IMR-90 (cell line): ENCODE measurements at regions not wholly inside any gene's neighbourhood (a gene's known extent, or its start where the extent isn't known, plus 50 kb on each side); places are given as distances from the start of the nearest gene placed in this dataset.

Source experiments
- ATAC-seq: fragments of 200-7000 bp; cut with Tn5 transposase; 2 replicates; pipeline ENCODE4 v1.9.1; 2020; ENCODE audit warnings: low read depth, mild to moderate bottlenecking, moderate library complexity
- BruUV-seq: library from RNA; stranded (reverse); fragments of 400-500 nt; replicated peaks from 2 replicates; lab custom pipeline; 2021; lab: Mats Ljungman, UMichigan
- CTCF ChIA-PET: fragments of 300-600 bp; formaldehyde crosslinking; extraction: SDS; loops from one replicate; lab custom pipeline; 2021; ENCODE audit warnings: antibody characterized with exemption; lab: Yijun Ruan, JAX
- POLR2A ChIA-PET: fragments of 300-600 bp; sonication (Branson Sonifier 250); formaldehyde crosslinking; loops from one replicate; lab custom pipeline; 2022; ENCODE audit warnings: antibody characterized with exemption; ENCODE audit not compliant: unreplicated experiment; lab: Charles Lee
- DNase-seq: peaks from one replicate; pipeline ENCODE4 v3.0.0; 2013
- H2AFZ ChIP-seq: replicated peaks from 2 replicates; pipeline ENCODE3; 2013; ENCODE audit warnings: low read length, mild to moderate bottlenecking; ENCODE audit not compliant: poor library complexity
- H2AK5ac ChIP-seq: 2 replicates; pipeline ENCODE4 v1.6.1; 2013; ENCODE audit warnings: low read depth, low read length, inconsistent platforms
- H2AK9ac ChIP-seq: replicated peaks from 2 replicates; pipeline ENCODE3; 2013; ENCODE audit warnings: mild to moderate bottlenecking, low read depth, low read length, moderate library complexity; ENCODE audit not compliant: poor library complexity
- H2BK120ac ChIP-seq: 2 replicates; pipeline ENCODE4 v1.6.1; 2013; ENCODE audit warnings: low read depth, low read length, inconsistent platforms
- H2BK15ac ChIP-seq: 3 replicates; pipeline ENCODE4 v1.6.1; 2013; ENCODE audit warnings: low read depth, low read length, inconsistent platforms
- H2BK20ac ChIP-seq: 2 replicates; pipeline ENCODE4 v1.6.1; 2013; ENCODE audit warnings: low read depth, mild to moderate bottlenecking, inconsistent platforms, low read length, moderate library complexity
- H2BK5ac ChIP-seq: 2 replicates; pipeline ENCODE4 v1.6.1; 2013; ENCODE audit warnings: mild to moderate bottlenecking, low read depth, low read length, inconsistent platforms; ENCODE audit not compliant: poor library complexity, severe bottlenecking
- H3K14ac ChIP-seq: replicated peaks from 2 replicates; pipeline ENCODE4 v1.6.1; 2013; ENCODE audit warnings: low read depth, low read length, inconsistent platforms
- H3K18ac ChIP-seq: 2 replicates; pipeline ENCODE4 v1.6.1; 2013; ENCODE audit warnings: low read depth, low read length, control low read depth
- H3K23ac ChIP-seq: 2 replicates; pipeline ENCODE4 v1.6.1; 2013; ENCODE audit warnings: low read depth, low read length, inconsistent platforms
- H3K27ac ChIP-seq: 2 replicates; pipeline ENCODE4 v1.5.1; 2013; ENCODE audit warnings: mild to moderate bottlenecking, control low read depth, low read length; ENCODE audit not compliant: insufficient read depth
- H3K27me3 ChIP-seq: 2 replicates; pipeline ENCODE4 v1.6.1; 2013; ENCODE audit warnings: low read length; ENCODE audit not compliant: control insufficient read depth, insufficient read depth
- H3K36me3 ChIP-seq: 2 replicates; pipeline ENCODE4 v1.6.1; 2013; ENCODE audit warnings: low read length, mixed read lengths; ENCODE audit not compliant: control insufficient read depth, insufficient read depth
- H3K4ac ChIP-seq: 2 replicates; pipeline ENCODE4 v1.6.1; 2013; ENCODE audit warnings: low read depth, low read length, inconsistent platforms
- H3K4me1 ChIP-seq: 2 replicates; pipeline ENCODE4 v1.6.1; 2013; ENCODE audit warnings: low read length, mixed read lengths; ENCODE audit not compliant: control insufficient read depth, insufficient read depth
- H3K4me2 ChIP-seq: 2 replicates; pipeline ENCODE4 v1.6.1; 2013; ENCODE audit warnings: low read depth, mild to moderate bottlenecking, control low read depth, low read length, moderate library complexity
- H3K4me3 ChIP-seq: 2 replicates; pipeline ENCODE4 v1.5.1; 2013; ENCODE audit warnings: low read depth, mild to moderate bottlenecking, control low read depth, low read length, moderate library complexity; ENCODE audit not compliant: insufficient read depth
- H3K56ac ChIP-seq: 2 replicates; pipeline ENCODE4 v1.6.1; 2013; ENCODE audit warnings: low read length, inconsistent platforms; ENCODE audit not compliant: insufficient read depth; ENCODE audit errors: extremely low read depth
- H3K79me1 ChIP-seq, 2 experiments: 2 replicates each; pipeline ENCODE4 v1.6.1; 2013; ENCODE audit warnings: low read length in 2 of 2, inconsistent platforms in 1 of 2, low read depth in 1 of 2
- H3K9ac ChIP-seq: 2 replicates; pipeline ENCODE4 v1.6.1; 2013; ENCODE audit warnings: low read depth, low read length, control low read depth
- H3K9me1 ChIP-seq: 2 replicates; pipeline ENCODE4 v1.6.1; 2013; ENCODE audit warnings: low read length, inconsistent platforms; ENCODE audit not compliant: insufficient read depth
- H3K9me3 ChIP-seq: 2 replicates; pipeline ENCODE4 v1.6.1; 2013; ENCODE audit warnings: low read length; ENCODE audit not compliant: control insufficient read depth, insufficient read depth
- H4K20me1 ChIP-seq: 2 replicates; pipeline ENCODE4 v1.6.1; 2013; ENCODE audit warnings: low read length, inconsistent platforms; ENCODE audit not compliant: insufficient read depth
- H4K5ac ChIP-seq: 2 replicates; pipeline ENCODE4 v1.6.1; 2013; ENCODE audit warnings: mild to moderate bottlenecking, low read depth, low read length, control low read depth
- H4K8ac ChIP-seq, 2 experiments: 2 replicates each; pipeline ENCODE4 v1.6.1; 2013; ENCODE audit warnings: low read depth in 2 of 2, low read length in 2 of 2, control low read depth in 1 of 2, inconsistent platforms in 1 of 2
- H4K91ac ChIP-seq: 2 replicates; pipeline ENCODE4 v1.6.1; 2013; ENCODE audit warnings: low read depth, low read length, inconsistent platforms; ENCODE audit not compliant: insufficient read depth
- BHLHE40 ChIP-seq: fragments of 150-350 bp; IDR thresholded peaks from 2 replicates; pipeline ENCODE4 v1.6.1; 2016; ENCODE audit warnings: mild to moderate bottlenecking, low read depth, low read length
- WGBS, 2 experiments: methylation state at CpG; one replicate each; pipeline versions ENCODE4 v1.1.5 to v1.1.7; 2013; ENCODE audit warnings: missing lambda C conversion rate in 2 of 2; ENCODE audit not compliant: insufficient read length in 1 of 2; ENCODE audit errors: extremely low coverage in 2 of 2; 5-methylcytosine and 5-hydroxymethylcytosine counted together
- dilution Hi-C: fragments of 300-500 bp; cut with HindIII; formaldehyde crosslinking; loops from one replicate; pipeline ENCODE4 v1.14.3; 2018; ENCODE audit warnings: low sequenced_read_pairs; ENCODE audit not compliant: unreplicated experiment
- in situ Hi-C: fragments of 300-500 bp; cut with MboI; formaldehyde crosslinking; loops from 3 replicates; pipeline ENCODE4 v1.14.3; 2019; ENCODE audit warnings: low sequenced_read_pairs, inconsistent platforms, mixed read lengths
- intact Hi-C: fragments of 100-400 bp; cut with micrococcal nuclease; formaldehyde crosslinking; loops from 2 replicates; pipeline ENCODE4 v1.10.0; 2022

GRCh38 chr2:60044484-60044883 is 509.0 kb downstream of the BCL11A start:
- no peak overlapping the region for H2BK120ac ChIP-seq
- POLR2A ChIA-PET: no interaction called here
- no peak overlapping the region for H3K4me2 ChIP-seq
- no peak for DNase-seq
- no TSS peak for BruUV-seq
- H3K4me1 ChIP-seq: no peaks in the 10 kb centered on the region
- H2BK20ac ChIP-seq: no peak overlapping the region
- no peak overlapping the region for H2AFZ ChIP-seq
- no peak overlapping the region for H2AK5ac ChIP-seq
- no peak overlapping the region for H4K91ac ChIP-seq
- intact Hi-C loops (no loop called here), dilution Hi-C loops (no loop called here), in situ Hi-C loops (no loop called here)
- WGBS, 2 experiments: 80% methylated on average over 1 of the region's 1 CpG; no CpG with 5 or more reads in 1 of the 2 experiments
- peaks cover 6% of the 10 kb centered on the region; the same call in 1 of the 2 replicates for H3K9me3 ChIP-seq
- H3K56ac ChIP-seq: no peak overlapping the region
- no peaks in the 10 kb centered on the region for H3K27me3 ChIP-seq
- no peak overlapping the region for H4K8ac ChIP-seq
- no peak overlapping the region for H3K14ac ChIP-seq
- ATAC-seq: no peak
- H2AK9ac ChIP-seq: no peak overlapping the region
- H3K4ac ChIP-seq: no peak overlapping the region
- CTCF ChIA-PET: no interaction called here
- H3K9me1 ChIP-seq: no peaks in the 10 kb centered on the region
- no peak overlapping the region for H3K23ac ChIP-seq
- no peak overlapping the region for H4K5ac ChIP-seq
- no peak overlapping the region for H2BK15ac ChIP-seq
- no peak overlapping the region for H3K4me3 ChIP-seq
- H3K79me1 ChIP-seq: no peaks in the 10 kb centered on the region
- H2BK5ac ChIP-seq: no peak overlapping the region
- TF ChIP-seq BHLHE40: no peak
- H3K27ac ChIP-seq: no peak overlapping the region
- H3K9ac ChIP-seq: no peak overlapping the region
- no peak overlapping the region for H3K18ac ChIP-seq
- no peaks in the 10 kb centered on the region for H4K20me1 ChIP-seq
- H3K36me3 ChIP-seq: no peaks in the 10 kb centered on the region
